Right ventricle myocardium superior (tissue), 1 donor: ENCODE measurements at regions not wholly inside any gene's neighbourhood (a gene's known extent, or its start where the extent isn't known, plus 50 kb on each side); places are given as distances from the start of the nearest gene placed in this dataset.

Experiments used
- ATAC-seq: fragments of 200-7000 bp; cut with Tn5 transposase; one replicate; pipeline ENCODE4 v1.9.1; 2020; ENCODE audit warnings: mild to moderate bottlenecking; ENCODE audit not compliant: poor library complexity
- DNase-seq: peaks from one replicate; pipeline ENCODE4 v3.0.0-alpha.2; 2020
- intact Hi-C: fragments of 100-400 bp; cut with DNase I; formaldehyde crosslinking; loops from one replicate; pipeline ENCODE4 v1.11.2; 2022
- donor health status: DM: no; HTN: yes; CAD: no; lungs with severe emphysema.

- intact Hi-C loops, result no loop called here
- DNase-seq (no peak), ATAC-seq (no peak)
Measured at GRCh38 chr1:239831577-239832355, 259.9 kb upstream of the FMN2 start.

- intact Hi-C loops, result no loop called here
- DNase-seq, result no peak
- no peak for ATAC-seq
Measured at GRCh38 chr1:239833723-239834122, 258.0 kb upstream of the FMN2 start.

GRCh38 chr1:239835946-239836440 is 255.7 kb upstream of the FMN2 start:
- intact Hi-C loops, result no loop called here
- DNase-seq, result no peak
- ATAC-seq, result no peak

GRCh38 chr1:239840336-239840735 is 251.3 kb upstream of the FMN2 start:
- no peak for DNase-seq
- ATAC-seq, result no peak
- intact Hi-C loops, result no loop called here

- no peak for ATAC-seq
- intact Hi-C loops, result no loop called here
- no peak for DNase-seq
Measured at GRCh38 chr1:239840790-239841189, 250.9 kb upstream of the FMN2 start.

- no peak for ATAC-seq
- intact Hi-C loops, result no loop called here
Measured at GRCh38 chr1:239841631-239842030, 250.1 kb upstream of the FMN2 start.

GRCh38 chr1:239843541-239843940 is 248.1 kb upstream of the FMN2 start:
- no peak for DNase-seq
- ATAC-seq, result no peak
- intact Hi-C loops, result no loop called here

More at GRCh38 chr1:239841631-239842030, 250.1 kb upstream of the FMN2 start:
- DNase-seq, result no peak

- intact Hi-C loops, result no loop called here
- ATAC-seq (no peak), DNase-seq (no peak)
Measured at GRCh38 chr1:239844833-239845232, 246.8 kb upstream of the FMN2 start.

GRCh38 chr1:239854922-239855321 is 236.8 kb upstream of the FMN2 start:
- intact Hi-C loops, result no loop called here
- no peak for DNase-seq
- ATAC-seq, result no peak

- intact Hi-C loops, result no loop called here
- ATAC-seq, result no peak
- DNase-seq, result no peak
Measured at GRCh38 chr1:239856067-239856466, 235.6 kb upstream of the FMN2 start.

GRCh38 chr1:239856924-239857323 is 234.8 kb upstream of the FMN2 start:
- DNase-seq, result no peak
- intact Hi-C loops, result no loop called here
- no peak for ATAC-seq

GRCh38 chr1:239858057-239858456 is 233.6 kb upstream of the FMN2 start:
- ATAC-seq (no peak), DNase-seq (no peak)
- intact Hi-C loops, result no loop called here

- DNase-seq (no peak), ATAC-seq (no peak)
- intact Hi-C loops, result no loop called here
Measured at GRCh38 chr1:239858529-239858928, 233.2 kb upstream of the FMN2 start.

- intact Hi-C loops, result no loop called here
- no peak for ATAC-seq
Measured at GRCh38 chr1:239861985-239862384, 229.7 kb upstream of the FMN2 start.

GRCh38 chr1:239868058-239868832 is 223.4 kb upstream of the FMN2 start:
- ATAC-seq (no peak), DNase-seq (no peak)
- intact Hi-C loops, result no loop called here

More at GRCh38 chr1:239861985-239862384, 229.7 kb upstream of the FMN2 start:
- DNase-seq, result no peak

GRCh38 chr1:239870194-239870593 is 221.5 kb upstream of the FMN2 start:
- no peak for DNase-seq
- intact Hi-C loops, result no loop called here
- no peak for ATAC-seq

GRCh38 chr1:239872626-239873025 is 219.1 kb upstream of the FMN2 start:
- intact Hi-C loops, result no loop called here
- ATAC-seq (no peak), DNase-seq (no peak)

- intact Hi-C loops, result no loop called here
- ATAC-seq, result no peak
- no peak for DNase-seq
Measured at GRCh38 chr1:239874831-239875230, 216.9 kb upstream of the FMN2 start.

- DNase-seq, result no peak
- ATAC-seq, result peak; percentile 49
- intact Hi-C loops, result no loop called here
Measured at GRCh38 chr1:239879321-239880170, 212.1 kb upstream of the FMN2 start.
